GM19025 (cell line): ENCODE measurements at regions not wholly inside any gene's neighbourhood (a gene's known extent, or its start where the extent isn't known, plus 50 kb on each side); places are given as distances from the start of the nearest gene placed in this dataset.
"Not testable (repeated sequence)": the region's sequence is repeated elsewhere in the genome, so short reads cannot be mapped to it uniquely, and the experiment has no call there.

Experiments
- ATAC-seq: cut with Tn5 transposase; IDR thresholded peaks from one replicate; pipeline ENCODE4 v1.9.1; 2021; ENCODE audit warnings: mild to moderate bottlenecking, low read depth, moderate library complexity; ENCODE audit not compliant: unreplicated experiment

- no peak for ATAC-seq
Measured at GRCh38 chr12:65672441-65672840, 151.8 kb upstream of the HMGA2 start.

- no peak for ATAC-seq
Measured at GRCh38 chr12:65673156-65673690, 151.1 kb upstream of the HMGA2 start.

- ATAC-seq: no peak
Measured at GRCh38 chr12:65673732-65674131, 150.6 kb upstream of the HMGA2 start.

- no peak for ATAC-seq
Measured at GRCh38 chr12:65675141-65675621, 149.1 kb upstream of the HMGA2 start.

GRCh38 chr12:65678172-65678571 lies 146.1 kb upstream of the HMGA2 start:
- not testable (repeated sequence) for ATAC-seq

DNA sequence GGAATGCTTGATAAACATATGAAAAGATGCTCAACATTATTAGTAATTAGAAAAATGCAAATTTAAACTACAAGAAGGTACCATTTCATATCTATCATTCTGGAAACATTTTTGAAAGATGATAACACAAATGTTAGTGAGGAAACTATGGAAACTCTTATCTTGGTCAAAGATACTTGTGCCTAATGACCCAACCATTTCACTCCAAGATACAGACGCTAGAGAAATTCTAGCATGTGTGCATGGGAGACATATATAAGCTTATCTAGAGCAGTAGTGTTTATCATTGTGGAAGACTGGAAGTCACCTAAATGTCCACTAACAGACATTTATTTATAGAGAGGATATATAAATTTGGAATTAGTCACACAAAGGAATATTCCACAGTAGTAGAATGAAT lies 143.1 kb upstream of the HMGA2 start:
- ATAC-seq: no peak

- no peak for ATAC-seq
Measured at GRCh38 chr12:65682112-65682511, 142.2 kb upstream of the HMGA2 start.

- ATAC-seq: no peak
Measured at GRCh38 chr12:65684906-65685305, 139.4 kb upstream of the HMGA2 start.

- ATAC-seq: no peak
Measured at GRCh38 chr12:65685514-65685913, 138.8 kb upstream of the HMGA2 start.

- no peak for ATAC-seq
Measured at GRCh38 chr12:65689508-65689907, 134.8 kb upstream of the HMGA2 start.

DNA sequence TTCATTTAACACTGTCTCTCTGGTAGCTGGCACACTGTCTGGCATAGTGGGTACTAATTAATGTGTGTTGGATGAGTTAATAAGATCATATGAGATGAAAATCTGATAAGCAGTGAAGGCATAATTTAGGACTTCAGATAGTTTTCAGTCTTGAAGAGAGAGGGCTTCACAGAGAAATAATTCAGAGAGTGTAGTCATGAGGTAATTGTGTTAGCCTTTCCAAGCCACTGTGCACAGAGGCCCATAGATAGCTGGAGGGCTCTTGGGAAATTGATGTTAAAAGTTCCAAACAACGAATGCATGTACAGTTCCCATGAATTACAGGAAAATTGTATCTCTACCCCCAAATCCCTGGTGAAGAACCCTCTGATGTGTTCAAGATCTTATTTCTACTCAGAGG lies 133.8 kb upstream of the HMGA2 start:
- no peak for ATAC-seq

DNA sequence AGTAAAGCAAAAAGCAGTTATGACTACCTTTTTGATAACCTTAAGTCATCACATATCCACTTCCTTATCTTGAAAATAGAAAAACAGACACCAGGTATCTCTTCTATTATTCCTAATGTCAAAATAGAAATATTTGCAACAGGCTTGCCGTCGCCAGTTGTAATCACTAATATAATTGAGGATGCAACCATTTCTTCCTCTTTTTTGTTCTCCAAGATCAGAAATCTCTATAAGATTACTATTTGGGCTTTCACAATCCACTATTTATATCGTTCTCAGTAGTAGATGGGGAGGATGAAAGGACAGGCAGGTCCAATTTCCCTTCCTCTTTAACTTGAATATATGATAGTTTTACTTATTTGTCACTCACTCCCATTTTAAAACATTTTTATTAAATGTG lies 130.2 kb upstream of the HMGA2 start:
- no peak for ATAC-seq

DNA sequence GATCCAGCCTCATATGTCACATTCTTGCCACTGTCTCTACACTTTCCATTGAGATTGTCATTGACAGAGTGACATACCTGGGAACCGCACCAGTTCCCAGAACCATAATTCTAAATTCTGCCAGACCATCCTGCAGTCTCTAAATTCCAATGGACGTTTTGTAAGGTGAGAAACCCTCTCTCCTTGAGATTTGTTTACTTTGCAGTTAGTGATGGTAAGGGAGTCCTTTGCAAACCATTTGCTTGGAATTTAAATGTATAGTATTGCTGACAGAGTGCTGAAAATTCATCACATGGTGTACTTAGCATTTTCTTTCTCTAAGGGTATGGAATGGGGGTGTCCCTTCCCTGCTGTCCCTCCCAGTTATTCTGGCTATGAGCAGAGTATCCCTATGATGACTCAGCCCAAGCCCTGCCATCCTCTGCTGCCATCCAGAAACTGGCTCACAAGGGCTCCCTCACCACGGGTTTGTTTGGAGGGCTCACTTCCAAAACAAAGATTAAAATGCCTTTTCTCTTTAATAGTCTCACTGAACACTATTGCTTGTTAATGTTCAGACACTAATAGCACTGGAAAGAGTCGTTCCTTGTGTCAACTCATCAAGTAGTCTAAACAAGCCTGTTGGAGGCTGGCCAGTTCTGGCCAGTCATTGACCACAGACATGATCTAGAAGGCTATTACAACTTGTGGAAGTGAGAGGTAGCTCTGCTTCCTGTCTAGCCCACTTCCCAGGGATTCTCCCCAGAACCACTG lies 129.0 kb upstream of the HMGA2 start:
- ATAC-seq: no peak

- no peak for ATAC-seq
Measured at GRCh38 chr12:65696227-65696626, 128.1 kb upstream of the HMGA2 start.

DNA sequence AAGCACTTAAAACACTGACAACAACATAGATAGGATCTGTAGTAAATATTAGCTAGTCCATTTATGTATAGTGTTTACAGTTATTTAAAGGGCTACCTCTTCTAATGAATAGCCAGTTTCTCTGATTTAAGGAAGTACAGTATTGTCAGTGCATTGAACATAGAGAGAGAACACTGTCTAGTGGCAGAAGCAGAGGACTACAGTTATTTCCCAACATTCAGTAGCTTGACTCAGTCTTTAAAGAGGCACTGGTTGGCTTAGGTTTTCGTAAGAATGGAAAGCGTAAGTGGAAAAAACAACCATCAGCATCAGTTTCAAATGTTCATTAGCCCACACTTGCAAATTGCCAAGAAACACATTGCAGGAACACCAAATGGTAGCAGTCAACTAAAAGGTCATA lies 125.0 kb upstream of the HMGA2 start:
- no peak for ATAC-seq

DNA sequence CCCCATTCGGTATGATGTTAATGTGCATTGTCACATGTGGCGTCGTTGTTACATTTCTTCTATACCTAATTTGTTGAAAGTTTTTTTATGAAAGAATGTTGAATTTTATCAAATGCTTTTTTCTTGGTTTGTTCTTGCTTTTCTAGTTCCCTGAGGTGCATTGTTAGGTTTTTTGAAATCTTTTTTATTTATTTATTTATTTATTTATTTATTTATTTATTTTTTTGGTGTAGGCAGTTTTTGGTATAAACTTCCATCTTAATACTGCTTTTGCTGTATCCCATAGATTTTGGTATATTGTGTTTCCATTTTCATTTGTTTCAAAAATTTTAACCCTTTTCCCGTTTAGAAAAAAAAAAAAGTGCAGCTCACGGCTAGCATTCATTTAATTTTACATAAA lies 121.1 kb upstream of the HMGA2 start:
- no peak for ATAC-seq

DNA sequence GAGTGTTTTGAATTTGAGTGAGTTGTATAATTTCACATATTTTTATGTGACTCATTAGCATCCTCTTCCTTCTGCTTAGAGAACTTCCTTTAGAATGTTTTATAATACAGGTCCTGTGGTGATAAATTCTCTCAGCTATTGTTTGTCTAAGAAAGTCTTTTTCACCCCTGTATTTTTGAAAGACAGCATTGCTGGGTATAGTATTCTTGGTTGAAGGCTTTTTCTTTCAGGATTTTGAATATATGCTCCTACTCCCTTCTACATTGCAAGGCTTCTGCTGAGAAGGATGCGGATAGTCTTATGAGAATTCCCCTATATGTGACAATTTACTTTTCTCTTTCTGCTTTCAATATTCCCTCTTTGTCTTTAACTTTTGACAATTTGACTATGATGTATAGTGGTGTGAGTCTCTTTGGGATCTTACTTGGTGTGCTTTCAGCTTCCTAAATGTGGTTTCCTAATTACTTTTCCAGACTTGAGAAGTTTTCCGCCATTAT lies 118.9 kb upstream of the HMGA2 start:
- no peak for ATAC-seq

GRCh38 chr12:65707051-65707450 lies 117.2 kb upstream of the HMGA2 start:
- no peak for ATAC-seq

GRCh38 chr12:65712260-65713004 lies 111.9 kb upstream of the HMGA2 start:
- ATAC-seq: no peak

DNA sequence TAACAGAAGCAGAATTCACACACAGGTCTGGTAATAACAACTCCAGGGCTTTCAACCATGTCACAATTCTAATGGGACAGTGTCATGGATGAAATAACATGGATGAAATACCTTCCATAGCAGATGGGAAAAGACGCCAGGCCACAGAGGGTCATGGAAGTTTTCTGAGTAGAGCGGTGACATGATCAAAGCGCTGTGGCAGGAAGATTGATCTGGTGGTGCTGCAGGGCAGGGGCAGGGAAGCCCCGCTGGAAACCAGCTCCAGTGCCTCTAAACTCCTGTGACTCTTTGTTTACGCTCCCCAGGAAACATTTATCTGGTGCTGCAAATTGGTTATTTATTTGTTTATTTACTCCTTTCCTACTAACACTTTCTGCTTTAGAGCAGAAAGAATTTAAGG lies 108.3 kb upstream of the HMGA2 start:
- ATAC-seq: no peak
